Left cardiac atrium (tissue), 4 donors: ENCODE measurements at regions not wholly inside any gene's neighbourhood (a gene's known extent, or its start where the extent isn't known, plus 50 kb on each side); places are given as distances from the start of the nearest gene placed in this dataset.
A peak's percentile ranks its signal among the peaks of the same experiment; 100 is the strongest.
"Not testable (repeated sequence)": the region's sequence is repeated elsewhere in the genome, so short reads cannot be mapped to it uniquely, and the experiment has no call there.

ENCODE experiments used
- ATAC-seq, 2 donors: fragments of 200-7000 bp; cut with Tn5 transposase; one replicate each; pipeline ENCODE4 v1.9.1; 2020; ENCODE audit warnings: mild to moderate bottlenecking in 2 of 2, moderate library complexity in 2 of 2
- DNase-seq: peaks from one replicate; pipeline ENCODE4 v3.0.0-alpha.2; 2020
- intact Hi-C, 2 donors: fragments of 100-400 bp; cut with DNase I; formaldehyde crosslinking; loops; one replicate each; pipeline versions ENCODE4 v1.14.1 to v1.15.1; 2022 to 2023
- donor health status: DM: no; HTN: yes; CAD: no.
- donor health status: DM: no; HTN: yes; CAD: no; lungs with severe emphysema.
- donor health status: DM: yes; HTN: yes; CAD: no.
- donor health status: Dilated cardiomyopathy.

DNA sequence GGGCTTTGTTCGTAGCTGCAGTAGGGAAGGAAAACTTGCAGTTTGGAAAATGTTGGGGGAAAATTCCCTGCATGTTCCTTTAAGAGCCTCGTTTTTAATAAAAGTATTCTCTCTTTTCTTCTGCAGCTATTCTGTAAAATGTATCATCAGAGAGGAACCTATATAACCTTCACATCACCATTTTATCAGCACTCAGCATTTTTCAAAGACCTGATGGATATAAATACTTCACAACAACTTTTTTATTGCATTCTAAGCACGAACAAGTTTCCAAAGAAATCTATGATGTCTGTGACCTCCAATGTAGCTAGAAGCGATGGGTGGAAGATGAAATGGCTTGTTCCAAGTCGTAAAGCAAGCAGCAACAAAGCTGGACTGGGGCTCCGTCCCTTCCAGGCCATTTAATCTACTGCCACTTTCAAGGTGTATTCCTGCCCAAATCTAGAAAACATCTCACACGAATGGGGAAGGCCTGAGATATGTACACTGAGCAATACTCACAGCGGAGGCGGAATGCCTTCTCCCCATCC is 84.0 kb downstream of the NSUN2 start:
- ATAC-seq (no peak), DNase-seq (no peak)
- intact Hi-C loops = no loop called here

DNA sequence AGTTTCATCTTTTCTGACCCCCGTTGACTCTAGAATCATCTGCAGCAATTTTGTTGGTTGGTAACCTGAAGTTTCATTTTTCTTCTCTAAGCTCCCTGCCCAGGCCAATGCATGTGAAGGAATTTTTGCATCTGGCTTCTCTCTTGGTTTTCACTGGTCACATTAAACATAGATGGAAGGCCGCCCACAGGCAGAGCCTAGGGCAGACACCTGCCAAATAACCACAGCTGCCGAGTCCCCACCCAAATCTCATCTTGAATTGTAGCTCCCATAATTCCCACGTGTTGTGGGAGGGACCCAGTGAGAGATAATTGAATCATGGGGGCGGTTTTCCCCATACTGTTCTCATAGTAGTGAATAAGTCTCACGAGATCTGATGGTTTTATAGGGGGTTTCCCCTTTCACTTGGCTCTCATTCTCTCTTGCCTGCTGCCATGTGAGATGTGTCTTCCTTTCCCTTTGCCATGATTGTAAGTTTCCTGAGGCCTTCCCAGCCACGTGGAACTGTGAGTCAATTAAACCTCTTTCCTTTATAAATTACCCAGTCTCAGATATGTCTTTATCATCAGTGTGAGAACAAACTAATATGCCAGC is 84.8 kb downstream of the NSUN2 start:
- ATAC-seq, intact Hi-C loops, DNase-seq: not testable (repeated sequence)

- DNase-seq (no peak), ATAC-seq (no peak)
- intact Hi-C loops = no loop called here
Observed at GRCh38 chr5:6547498-6547897, 85.3 kb downstream of the NSUN2 start.

GRCh38 chr5:6545770-6546690 is 86.8 kb downstream of the NSUN2 start:
- intact Hi-C loops = no loop called here

GRCh38 chr5:6545036-6545693 is 87.7 kb downstream of the NSUN2 start:
- intact Hi-C loops = no loop called here
- peak; percentile 38 to 41 for ATAC-seq
- DNase-seq = no peak

More at GRCh38 chr5:6545770-6546690, 86.8 kb downstream of the NSUN2 start:
- DNase-seq (no peak), ATAC-seq (no peak)

- DNase-seq (no peak), ATAC-seq (no peak)
- intact Hi-C loops = no loop called here
Observed at GRCh38 chr5:6544561-6544935, 88.3 kb downstream of the NSUN2 start.
